VCaP (cell line): ENCODE measurements at regions not wholly inside any gene's neighbourhood (a gene's known extent, or its start where the extent isn't known, plus 50 kb on each side); places are given as distances from the start of the nearest gene placed in this dataset.

ENCODE experiments used
- H3K27ac ChIP-seq: fragments of 450-650 bp; 2 replicates; pipeline ENCODE4 v1.5.1; 2017
- TF ChIP-seq, protein P1 (sequence below): fragments of 450-650 bp; conservative IDR thresholded peaks from 2 replicates; pipeline ENCODE4 v1.5.1; 2017; ENCODE audit warnings: mild to moderate bottlenecking, moderate library complexity

DNA sequence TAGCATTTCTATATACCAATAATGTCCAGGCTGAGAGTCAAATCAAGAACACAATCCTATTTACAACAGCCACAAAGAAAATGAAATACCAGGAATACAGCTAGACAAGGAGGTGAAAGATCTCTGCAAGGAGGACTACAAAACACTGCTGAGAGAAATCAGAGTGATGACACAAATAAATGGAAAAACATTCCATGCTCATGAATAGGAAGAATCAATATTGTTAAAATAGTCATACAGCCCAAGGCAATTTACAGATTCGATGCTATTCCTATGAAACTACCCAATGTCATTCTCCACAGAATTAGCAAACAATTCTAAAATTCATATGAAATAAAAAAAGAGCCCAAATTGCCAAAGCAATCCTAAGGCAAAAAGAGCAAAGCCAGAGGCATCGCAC, 116.8 kb upstream of the ZNF32 start:
- TF ChIP-seq, protein P1, sequence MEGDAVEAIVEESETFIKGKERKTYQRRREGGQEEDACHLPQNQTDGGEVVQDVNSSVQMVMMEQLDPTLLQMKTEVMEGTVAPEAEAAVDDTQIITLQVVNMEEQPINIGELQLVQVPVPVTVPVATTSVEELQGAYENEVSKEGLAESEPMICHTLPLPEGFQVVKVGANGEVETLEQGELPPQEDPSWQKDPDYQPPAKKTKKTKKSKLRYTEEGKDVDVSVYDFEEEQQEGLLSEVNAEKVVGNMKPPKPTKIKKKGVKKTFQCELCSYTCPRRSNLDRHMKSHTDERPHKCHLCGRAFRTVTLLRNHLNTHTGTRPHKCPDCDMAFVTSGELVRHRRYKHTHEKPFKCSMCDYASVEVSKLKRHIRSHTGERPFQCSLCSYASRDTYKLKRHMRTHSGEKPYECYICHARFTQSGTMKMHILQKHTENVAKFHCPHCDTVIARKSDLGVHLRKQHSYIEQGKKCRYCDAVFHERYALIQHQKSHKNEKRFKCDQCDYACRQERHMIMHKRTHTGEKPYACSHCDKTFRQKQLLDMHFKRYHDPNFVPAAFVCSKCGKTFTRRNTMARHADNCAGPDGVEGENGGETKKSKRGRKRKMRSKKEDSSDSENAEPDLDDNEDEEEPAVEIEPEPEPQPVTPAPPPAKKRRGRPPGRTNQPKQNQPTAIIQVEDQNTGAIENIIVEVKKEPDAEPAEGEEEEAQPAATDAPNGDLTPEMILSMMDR: no peak
- H3K27ac ChIP-seq: no peak overlapping the region

DNA sequence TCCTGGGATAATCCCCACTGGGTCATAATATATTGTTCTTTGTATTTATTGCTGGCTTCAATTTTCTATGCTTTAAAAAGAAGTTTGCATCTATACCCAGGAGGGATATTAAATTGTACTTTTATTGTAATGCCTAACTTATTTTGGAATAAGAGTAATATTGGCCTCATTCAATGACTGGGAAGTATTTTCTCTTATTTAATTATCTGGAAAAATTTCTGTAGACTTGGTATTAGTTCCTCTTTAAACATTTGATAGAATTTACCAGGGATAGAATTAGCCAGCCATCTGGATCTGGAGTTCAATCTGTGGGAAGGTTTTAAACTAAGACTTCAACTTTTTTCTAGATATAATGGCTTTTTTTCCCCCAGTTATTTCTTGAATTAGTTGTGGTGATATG, 115.2 kb upstream of the ZNF32 start:
- no peak overlapping the region for H3K27ac ChIP-seq

GRCh38 chr10:43760514-43760913, 111.8 kb upstream of the ZNF32 start:
- no peak overlapping the region for H3K27ac ChIP-seq
- TF ChIP-seq, protein P1: no peak

More for the DNA sequence above, 115.2 kb upstream of the ZNF32 start:
- TF ChIP-seq, protein P1: no peak

DNA sequence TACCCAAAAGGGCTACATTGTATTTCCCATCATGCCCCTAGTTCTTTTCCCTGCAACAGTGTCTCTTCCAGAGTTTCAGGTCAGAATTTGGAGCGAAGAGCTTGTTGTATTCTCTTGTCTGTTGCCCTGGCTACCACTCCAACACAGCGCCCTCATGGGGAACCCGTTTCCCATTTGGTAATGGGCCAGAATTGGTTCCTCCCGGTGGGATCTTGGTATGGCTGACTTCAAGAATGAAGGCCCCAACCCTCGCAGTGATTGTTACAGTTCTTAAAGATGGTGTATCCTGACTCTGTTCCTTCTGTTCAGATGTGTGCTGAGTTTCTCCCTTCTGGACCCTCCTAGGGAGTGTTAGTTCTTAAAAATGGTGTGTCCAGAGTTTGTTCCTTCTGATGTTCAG, 110.5 kb upstream of the ZNF32 start:
- TF ChIP-seq, protein P1: no peak
- H3K27ac ChIP-seq: no peak overlapping the region

GRCh38 chr10:43756341-43756740, 107.7 kb upstream of the ZNF32 start:
- H3K27ac ChIP-seq: no peak overlapping the region
- TF ChIP-seq, protein P1: no peak

- H3K27ac ChIP-seq: no peak overlapping the region
- TF ChIP-seq, protein P1: no peak
Observed at GRCh38 chr10:43754569-43755260, 106.0 kb upstream of the ZNF32 start.

- H3K27ac ChIP-seq: no peak overlapping the region
- TF ChIP-seq, protein P1: no peak
Observed at GRCh38 chr10:43753397-43754061, 104.8 kb upstream of the ZNF32 start.
